Adrenal gland (tissue), 9 donors: ENCODE measurements at regions not wholly inside any gene's neighbourhood (a gene's known extent, or its start where the extent isn't known, plus 50 kb on each side); places are given as distances from the start of the nearest gene placed in this dataset.

Experiments used
- DNase-seq, 7 donors: peaks; one replicate each; pipeline ENCODE4 v3.0.0-alpha.2; 2019 to 2020
- H3K27ac ChIP-seq, 5 donors: fragments of 200-600 bp; sonication (generic) in 4 of 5; 1 replicate in 3 of 5; 2 replicates in 2 of 5; pipeline versions ENCODE4 v1.5.1 to v1.8.0; 2016 to 2020; ENCODE audit warnings: mild to moderate bottlenecking in 1 of 5
- H3K27me3 ChIP-seq: fragments of 200-600 bp; 2 replicates; pipeline ENCODE4 v1.8.0; 2021
- H3K36me3 ChIP-seq, 2 donors: fragments of 200-600 bp; replicated peaks in 1 of 2; 1 replicate in 1 of 2; 2 replicates in 1 of 2; pipeline versions ENCODE4 v1.5.1 to v1.8.0; 2018 to 2022
- H3K4me1 ChIP-seq, 2 donors: fragments of 200-600 bp; replicated peaks in 1 of 2; 1 replicate in 1 of 2; 2 replicates in 1 of 2; pipeline versions ENCODE4 v1.5.1 to v1.8.0; 2018 to 2021
- H3K4me3 ChIP-seq, 4 donors: fragments of 200-600 bp; sonication (generic) in 3 of 4; one replicate each; pipeline ENCODE4 v1.5.1; 2016 to 2018
- H3K9me3 ChIP-seq, 3 donors: fragments of 200-600 bp; sonication (generic) in 1 of 3; replicated peaks in 1 of 3; 1 replicate in 2 of 3; 2 replicates in 1 of 3; pipeline versions ENCODE4 v1.5.1 to v1.8.0; 2016 to 2021
- CTCF ChIP-seq, 6 experiments: fragments of 450-650 bp in 4 of 6; fragments of 200-600 bp in 2 of 6; sonication (generic) in 1 of 6; IDR thresholded peaks; 1 replicate in 5 of 6; 2 replicates in 1 of 6; pipeline versions ENCODE4 v1.5.1 to v1.8.0; 2016 to 2021; ENCODE audit warnings: antibody characterized with exemption in 6 of 6, mild to moderate bottlenecking in 2 of 6, moderate library complexity in 1 of 6
- POLR2A ChIP-seq, 2 donors: fragments of 450-650 bp; IDR thresholded peaks; one replicate each; pipeline ENCODE4 v1.6.1; 2017; ENCODE audit warnings: antibody characterized with exemption in 2 of 2, mild to moderate bottlenecking in 2 of 2, moderate library complexity in 1 of 2
- WGBS, 4 donors: extraction: QIAGEN DNeasy Blood & Tissue Kit in 2 of 4; methylation state at CpG; one replicate each; pipeline versions ENCODE4 v1.1.5 to v1.1.7; 2013 to 2017; 5-methylcytosine and 5-hydroxymethylcytosine counted together
- intact Hi-C, 2 donors: fragments of 100-400 bp; cut with DNase I; formaldehyde crosslinking; loops; one replicate each; pipeline versions ENCODE4 v1.14.1 to v1.15.0; 2022 to 2023
- donor health status: healthy with polysubstance abuse.
- donor health status: Bipolar disorder and iron deficiency.
- donor health status: DM: yes; HTN: yes; CAD: no.
- donor health status: DM: no; HTN: no; CAD: no.
- donor health status: DM: no; HTN: no; CAD: no.

DNA sequence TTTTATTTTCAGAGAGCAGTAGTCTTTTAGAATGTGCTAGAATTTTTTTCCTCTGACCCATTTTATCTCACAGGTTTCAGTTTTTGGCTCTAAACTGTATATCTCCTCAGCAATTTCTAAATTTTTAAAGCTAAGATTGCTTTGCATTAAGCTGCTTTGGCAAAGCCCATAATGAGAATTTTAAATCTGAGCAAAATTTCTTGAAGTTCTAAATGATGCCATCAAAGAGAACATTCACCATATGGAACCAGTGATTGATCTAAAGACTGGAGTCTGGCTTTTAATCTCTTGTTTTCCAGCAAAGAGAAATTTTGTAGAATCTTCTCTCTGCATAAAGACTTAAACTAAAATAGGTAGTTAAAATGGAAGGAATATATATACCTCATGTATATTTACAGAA lies 313.6 kb downstream of the TBC1D32 start:
- Histone ChIP-seq H3K9me3 (no peaks in the 10 kb centered on the region), H3K36me3 (no peaks in the 10 kb centered on the region), H3K27ac (no peak overlapping the region), H3K4me3 (no peak overlapping the region), H3K27me3 (no peaks in the 10 kb centered on the region), H3K4me1 (no peaks in the 10 kb centered on the region)
- intact Hi-C loops = no loop called here
- no peak for DNase-seq
- TF ChIP-seq CTCF (IDR thresholded peaks at IDR 0.05) = no peak
- no peak for TF ChIP-seq POLR2A (IDR thresholded peaks at IDR 0.05)

- Histone ChIP-seq H3K9me3 (no peaks in the 10 kb centered on the region), H3K4me3 (no peak overlapping the region), H3K4me1 (no peaks in the 10 kb centered on the region), H3K27ac (no peak overlapping the region), H3K36me3 (no peaks in the 10 kb centered on the region), H3K27me3 (no peaks in the 10 kb centered on the region)
- no peak for TF ChIP-seq POLR2A (IDR thresholded peaks at IDR 0.05)
- no peak for TF ChIP-seq CTCF (IDR thresholded peaks at IDR 0.05)
- no peak for DNase-seq
- intact Hi-C loops = no loop called here
Observed at GRCh38 chr6:121008553-121008952, 325.7 kb downstream of the TBC1D32 start.

DNA sequence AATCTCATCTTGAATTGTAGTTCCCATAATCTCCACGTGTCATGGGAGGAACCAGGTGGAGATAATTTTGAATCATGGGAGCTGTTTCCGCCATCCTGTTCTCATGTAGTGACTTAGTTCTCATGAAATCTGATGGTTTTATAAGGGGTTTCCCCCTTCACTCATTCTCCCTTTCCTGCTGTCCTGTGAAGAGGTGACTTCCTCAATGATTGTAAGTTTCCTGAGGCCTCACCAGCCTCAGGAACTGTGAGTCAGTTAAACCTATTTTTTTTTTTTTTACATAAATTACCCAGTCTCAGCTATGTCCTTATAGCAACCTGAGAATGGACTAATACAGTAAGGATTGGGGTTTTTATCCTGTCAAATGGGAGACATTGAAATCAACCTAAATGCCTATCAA lies 328.3 kb downstream of the TBC1D32 start:
- Histone ChIP-seq H3K4me1 (no peaks in the 10 kb centered on the region), H3K9me3 (no peaks in the 10 kb centered on the region), H3K36me3 (no peaks in the 10 kb centered on the region), H3K27me3 (no peaks in the 10 kb centered on the region), H3K4me3 (no peak overlapping the region), H3K27ac (no peak overlapping the region)
- WGBS, 4 donors = 72 to 89% (median 81%) methylated on average over 2 of the region's 2 CpGs
- TF ChIP-seq CTCF (IDR thresholded peaks at IDR 0.05) = no peak
- TF ChIP-seq POLR2A (IDR thresholded peaks at IDR 0.05) = no peak
- intact Hi-C loops = no loop called here
- DNase-seq = no peak

GRCh38 chr6:121000381-121000780 lies 333.9 kb downstream of the TBC1D32 start:
- no peak for TF ChIP-seq POLR2A (IDR thresholded peaks at IDR 0.05)
- TF ChIP-seq CTCF (IDR thresholded peaks at IDR 0.05) = no peak
- Histone ChIP-seq H3K27me3 (no peaks in the 10 kb centered on the region), H3K4me1 (no peaks in the 10 kb centered on the region), H3K36me3 (no peaks in the 10 kb centered on the region), H3K4me3 (no peak overlapping the region), H3K27ac (no peak overlapping the region), H3K9me3 (no peaks in the 10 kb centered on the region)
- WGBS, 4 donors = 52 to 60% (median 57%) methylated on average over 5 of the region's 5 CpGs
- intact Hi-C loops = no loop called here
- no peak for DNase-seq
